Stimulated activated naive CD4-positive, alpha-beta T cell (primary cell): ENCODE measurements at regions not wholly inside any gene's neighbourhood (a gene's known extent, or its start where the extent isn't known, plus 50 kb on each side); places are given as distances from the start of the nearest gene placed in this dataset.

Experiments
- DNase-seq, 6 experiments: peaks; one replicate each; lab custom pipeline; 2025; lab: John Stamatoyannopoulos, UW

- DNase-seq: no peak
Measured at GRCh38 chr2:140063356-140063755, 1283.2 kb upstream of the NXPH2 start.

DNA sequence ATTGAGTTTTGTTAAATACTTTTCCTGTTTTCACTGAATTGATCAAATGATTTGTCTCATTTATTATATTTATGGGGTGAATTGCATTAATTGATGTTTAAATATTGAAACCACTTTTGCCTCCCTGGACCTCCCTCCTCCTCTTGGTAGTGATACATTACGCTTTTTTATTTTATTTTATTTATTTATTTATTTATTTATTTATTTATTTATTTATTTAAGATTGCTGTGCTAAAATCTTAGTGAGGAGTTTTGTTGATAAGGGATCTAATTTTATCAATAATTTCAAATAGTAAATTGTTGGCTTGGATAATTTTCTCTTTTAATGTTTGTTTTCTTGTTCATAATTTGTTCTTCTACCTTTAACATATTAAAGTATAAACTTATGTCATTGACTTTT, 1281.0 kb upstream of the NXPH2 start:
- DNase-seq: no peak

- DNase-seq: no peak
Measured at GRCh38 chr2:140057928-140058327, 1277.7 kb upstream of the NXPH2 start.

GRCh38 chr2:140041811-140042210, 1261.6 kb upstream of the NXPH2 start:
- no peak for DNase-seq

- no peak for DNase-seq
Measured at GRCh38 chr2:140041239-140041638, 1261.0 kb upstream of the NXPH2 start.

DNA sequence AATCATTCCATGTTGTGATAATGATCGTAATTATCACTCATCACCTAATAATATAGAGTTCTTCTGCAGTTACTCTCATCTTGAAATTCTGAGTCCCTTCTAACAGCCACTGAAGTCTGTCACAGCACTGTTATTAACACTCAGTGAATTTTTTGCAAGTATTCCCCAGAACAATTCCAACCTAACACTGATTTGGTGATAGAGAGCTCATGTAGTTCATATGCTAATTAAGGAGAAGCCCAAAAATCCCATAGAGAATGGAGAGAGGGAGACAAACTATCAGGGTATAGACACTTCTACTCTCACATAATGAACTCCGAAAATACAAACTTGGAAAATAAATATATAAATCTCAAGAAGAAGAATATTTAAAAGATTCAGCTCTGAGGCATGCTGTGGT, 1253.4 kb upstream of the NXPH2 start:
- no peak for DNase-seq

DNA sequence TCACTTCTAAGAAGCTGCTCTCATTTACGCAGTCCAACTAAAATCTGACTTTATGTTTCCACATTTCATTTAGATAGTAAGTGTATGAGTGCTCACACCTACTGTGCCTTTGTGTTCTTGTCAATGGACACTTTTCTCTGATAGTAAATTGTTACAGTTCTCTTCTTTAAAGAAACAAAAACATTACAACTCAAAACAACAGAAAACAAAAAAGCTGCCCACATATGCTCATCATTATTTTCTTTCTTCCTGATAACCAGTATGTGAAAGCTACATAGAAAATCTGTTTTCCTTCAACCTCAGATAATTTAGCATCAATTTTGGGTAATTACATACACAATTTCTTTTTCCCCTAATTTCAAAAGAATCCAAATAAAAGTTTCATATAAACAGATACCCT, 1247.8 kb upstream of the NXPH2 start:
- no peak for DNase-seq

GRCh38 chr2:140027320-140027719, 1247.1 kb upstream of the NXPH2 start:
- no peak for DNase-seq

- no peak for DNase-seq
Measured at GRCh38 chr2:140023291-140023690, 1243.1 kb upstream of the NXPH2 start.

- no peak for DNase-seq
Measured at GRCh38 chr2:140018541-140018940, 1238.4 kb upstream of the NXPH2 start.

DNA sequence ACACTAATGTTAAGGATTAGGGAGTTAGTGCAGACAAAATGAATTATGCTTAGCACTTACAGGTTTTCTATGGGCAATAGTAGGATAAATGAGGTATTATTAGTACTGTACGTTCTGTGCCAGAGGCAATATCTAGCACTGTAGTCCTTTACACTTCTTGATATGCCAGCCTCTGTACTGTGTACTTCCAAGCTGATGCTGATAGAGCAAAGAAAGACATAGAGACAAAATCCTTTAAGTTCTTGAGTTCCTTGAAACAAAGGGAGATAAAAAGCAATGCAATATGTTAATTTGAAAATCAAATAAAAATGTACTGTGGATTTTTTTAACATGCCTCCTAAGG, 1234.0 kb upstream of the NXPH2 start:
- DNase-seq: no peak

DNA sequence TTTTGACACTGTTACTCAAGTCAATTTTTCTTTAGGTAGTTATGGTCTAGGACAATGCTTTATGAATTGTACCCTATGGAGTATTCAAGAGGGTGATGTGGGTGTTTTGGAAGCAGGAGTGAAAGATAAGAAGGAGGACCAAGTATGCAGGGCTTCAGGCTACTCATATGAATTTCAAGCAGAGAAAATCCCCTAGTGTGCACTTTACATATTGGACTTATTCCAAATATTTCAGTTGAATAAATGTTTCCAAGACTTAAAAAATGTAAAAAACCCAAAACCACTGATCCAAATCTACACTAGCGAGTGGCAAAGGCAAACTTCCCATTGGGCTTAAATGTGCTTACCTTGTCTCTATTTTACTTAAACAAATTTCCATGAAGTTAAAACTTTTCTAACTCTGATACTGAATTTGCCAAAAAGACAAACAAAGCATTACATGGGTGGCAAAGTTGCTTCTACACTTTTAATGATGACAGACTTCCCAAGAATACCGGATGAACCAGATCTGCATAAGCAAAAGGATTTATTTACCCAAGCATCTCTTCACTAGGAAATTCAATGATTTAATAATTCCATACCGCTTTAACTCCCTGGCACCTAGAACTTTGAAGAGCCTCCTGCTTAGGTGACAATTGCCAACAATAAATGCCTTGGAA, 1233.5 kb upstream of the NXPH2 start:
- DNase-seq: no peak

DNA sequence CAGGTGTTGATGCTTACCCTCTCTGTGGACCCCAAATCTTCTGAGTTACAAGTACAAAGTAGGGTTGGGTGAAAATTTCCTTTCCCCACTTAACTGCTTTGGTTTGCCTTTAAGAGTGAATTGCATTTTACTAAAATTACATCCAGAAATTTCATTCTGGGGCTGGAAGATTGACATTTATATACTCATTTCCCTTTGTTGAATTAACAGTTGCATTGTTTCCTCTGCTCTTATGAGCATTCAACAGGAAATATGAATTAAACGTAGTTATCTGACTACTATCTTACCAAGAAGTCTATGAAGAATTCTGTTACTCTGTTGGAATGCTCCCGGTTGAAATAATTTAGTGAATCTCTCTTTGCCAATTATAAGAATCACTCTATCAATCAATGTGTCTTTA, 1231.1 kb upstream of the NXPH2 start:
- DNase-seq: no peak

DNA sequence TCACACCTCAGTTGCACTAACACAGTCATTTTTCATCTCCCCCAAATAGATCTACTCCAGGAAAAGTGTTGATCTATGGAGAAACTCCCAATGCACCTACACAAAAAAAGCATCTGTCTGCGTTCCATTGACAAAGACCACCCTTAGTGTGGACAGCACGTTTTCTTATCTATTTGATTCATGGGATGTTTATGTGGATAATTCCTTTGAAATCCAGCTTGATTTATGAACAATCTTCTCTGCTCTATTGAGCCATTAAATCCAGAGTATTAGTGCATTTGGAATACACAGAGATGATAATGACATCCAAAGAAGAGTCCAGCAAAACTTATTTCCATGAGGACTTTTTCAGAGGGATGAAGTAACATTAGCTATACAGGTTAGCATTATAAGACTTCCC, 1221.9 kb upstream of the NXPH2 start:
- DNase-seq: no peak

DNA sequence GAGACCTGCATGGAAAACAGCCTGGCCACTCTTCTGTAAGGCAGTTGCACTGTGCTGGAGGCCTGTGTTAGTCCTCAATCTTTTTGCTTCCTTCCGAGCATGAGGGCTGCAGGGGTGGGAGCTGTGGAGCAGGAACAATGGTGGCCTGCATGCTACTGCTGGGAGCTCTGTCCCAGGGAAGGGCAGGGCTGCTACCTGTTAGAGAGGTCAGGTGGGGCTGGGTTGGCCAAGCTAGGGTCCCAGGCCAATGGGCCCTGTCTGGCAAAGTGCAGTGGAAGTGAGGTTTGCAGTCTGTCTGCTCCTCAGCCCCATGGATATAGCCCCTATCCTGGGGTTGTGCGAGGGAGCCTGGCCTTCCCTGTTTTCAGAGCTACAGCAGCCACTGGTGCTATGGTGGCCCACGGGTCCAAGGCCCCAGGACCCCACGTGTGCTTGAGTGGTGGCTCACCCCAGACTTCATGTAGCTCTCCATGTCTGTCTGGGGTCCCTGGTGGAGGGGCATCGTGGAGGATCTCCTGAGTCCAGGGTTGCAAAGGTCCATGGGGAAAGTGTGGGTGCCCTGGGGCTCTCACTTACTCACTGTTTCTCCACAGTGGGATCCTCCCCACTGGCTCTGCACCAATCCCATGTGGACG, 1212.6 kb upstream of the NXPH2 start:
- DNase-seq: no peak

DNA sequence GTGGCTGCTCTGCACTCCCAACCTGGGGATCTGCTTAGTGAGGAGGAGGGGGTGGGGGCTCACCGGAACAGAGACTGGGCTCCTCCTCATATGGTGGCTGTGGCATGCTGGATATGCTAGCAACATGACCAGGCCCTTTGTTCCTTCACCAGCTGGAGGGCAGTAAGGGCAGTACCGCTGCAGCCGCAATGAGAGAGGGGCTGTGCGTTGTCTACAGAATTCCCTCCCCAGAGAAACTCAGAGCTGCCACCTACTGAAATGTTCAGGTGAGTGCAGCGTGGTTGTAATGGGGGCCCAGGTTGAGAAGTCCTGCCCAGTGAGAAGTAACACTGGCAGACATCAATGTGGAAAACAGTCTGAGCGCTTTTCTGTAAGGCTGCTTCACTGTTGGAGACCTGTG, 1211.9 kb upstream of the NXPH2 start:
- no peak for DNase-seq

DNA sequence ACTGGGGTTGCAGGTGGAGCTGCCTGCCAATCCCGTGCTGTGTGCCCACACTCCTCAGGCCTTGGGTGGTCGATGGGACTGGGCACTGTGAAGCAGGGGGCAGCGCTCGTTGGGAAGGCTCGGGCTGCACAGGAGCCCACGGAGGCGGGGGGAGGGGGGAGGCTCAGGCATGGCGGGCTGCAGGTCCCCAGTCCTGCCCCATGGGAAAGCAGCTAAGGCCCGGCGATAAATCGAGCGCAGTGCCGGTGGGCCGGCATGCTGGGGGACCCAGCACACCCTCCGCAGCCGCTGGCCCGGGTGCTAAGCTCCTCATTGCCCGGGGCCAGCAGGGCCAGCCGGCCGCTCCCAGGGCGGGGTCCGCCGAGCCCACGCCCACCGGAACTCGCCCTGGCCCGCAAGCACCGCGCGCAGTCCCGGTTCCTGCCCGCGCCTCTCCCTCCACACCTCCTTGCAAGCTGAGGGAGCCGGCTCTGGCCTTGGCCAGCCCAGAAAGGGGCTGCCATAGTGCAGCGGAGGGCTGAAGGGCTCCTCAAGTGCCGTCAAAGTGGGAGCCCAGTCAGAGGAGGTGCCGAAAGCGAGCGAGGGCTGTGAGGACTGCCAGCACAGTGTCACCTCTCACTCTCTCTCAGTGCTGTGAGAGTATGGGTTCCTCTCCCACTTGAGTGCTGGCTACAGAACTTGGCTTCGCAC, 1210.6 kb upstream of the NXPH2 start:
- DNase-seq: no peak

DNA sequence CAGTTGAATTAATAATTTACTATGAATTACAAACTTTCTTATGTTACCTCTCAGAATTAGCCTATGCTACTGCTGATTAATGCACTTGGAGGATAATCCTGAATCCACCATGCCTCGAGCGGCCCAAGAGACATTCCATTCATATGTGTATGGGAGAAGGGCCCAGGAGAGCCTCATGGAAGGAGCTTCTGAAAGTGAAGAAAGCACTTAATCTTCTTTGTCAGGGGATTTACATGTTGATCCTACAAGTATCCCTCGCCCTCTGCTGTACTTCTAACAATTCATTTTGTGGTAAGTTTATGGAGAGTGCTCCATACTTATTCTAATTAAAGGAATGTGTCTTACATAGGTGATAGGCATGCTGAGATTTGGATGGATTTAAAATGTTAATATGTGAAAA, 1189.1 kb upstream of the NXPH2 start:
- no peak for DNase-seq

DNA sequence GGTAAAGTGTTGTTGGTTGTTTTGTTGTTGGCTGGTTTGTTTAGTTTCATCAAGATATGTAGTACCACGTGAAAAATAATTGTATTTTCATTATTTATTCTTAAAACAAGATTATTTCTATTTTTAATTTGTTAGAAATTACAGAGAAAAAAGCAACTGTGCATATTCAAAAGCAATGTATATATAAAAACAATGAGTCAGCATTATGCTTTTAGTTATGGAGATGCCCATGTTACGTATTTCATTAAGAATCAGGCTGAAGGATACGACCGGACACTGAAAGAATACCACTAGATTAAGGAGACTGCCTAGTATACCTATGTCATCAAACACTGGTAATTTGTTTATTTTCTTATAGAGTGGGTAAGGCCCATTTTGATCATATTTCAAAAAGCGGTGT, 1188.4 kb upstream of the NXPH2 start:
- no peak for DNase-seq

GRCh38 chr2:139967665-139968064, 1187.5 kb upstream of the NXPH2 start:
- DNase-seq: no peak

DNA sequence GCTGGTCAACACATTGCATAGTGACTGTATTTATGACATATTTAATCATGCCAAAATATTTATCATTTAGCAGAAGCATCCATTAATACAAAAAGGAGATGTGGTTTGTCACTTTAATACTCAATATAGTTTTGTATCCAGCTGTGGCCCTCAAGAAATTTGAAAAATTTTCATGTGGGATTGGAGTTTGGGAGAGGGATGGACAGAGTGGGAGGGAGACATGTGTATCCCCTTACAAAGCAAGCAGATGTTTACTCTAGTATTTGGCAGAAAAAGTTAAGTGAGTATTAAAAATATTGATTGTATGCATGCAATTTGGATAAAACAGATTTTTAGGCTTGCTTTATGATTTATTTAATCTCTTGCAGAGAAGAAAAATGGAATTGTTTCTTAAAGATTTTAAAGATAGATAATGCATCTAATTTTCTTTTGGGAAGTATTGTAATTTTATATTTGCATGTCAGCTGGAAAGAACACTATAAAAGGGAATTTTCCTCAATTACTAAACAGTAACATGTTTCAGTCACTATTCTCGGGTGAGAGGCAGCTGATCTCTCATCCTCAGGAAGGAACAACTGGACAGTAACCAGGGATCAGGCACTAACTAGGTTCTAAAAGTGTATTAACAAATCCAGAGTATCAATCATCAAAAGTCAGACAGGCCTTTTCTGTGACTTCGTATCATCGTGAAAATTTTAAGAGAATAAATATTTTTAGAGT, 1184.7 kb upstream of the NXPH2 start:
- DNase-seq: no peak

GRCh38 chr2:139963863-139964355, 1183.7 kb upstream of the NXPH2 start:
- DNase-seq: no peak
